ENCODE measurements at regions not wholly inside any gene's neighbourhood (a gene's known extent, or its start where the extent isn't known, plus 50 kb on each side); places are given as distances from the start of the nearest gene placed in this dataset.
A peak's percentile ranks its signal among the peaks of the same experiment; 100 is the strongest.

DNA sequence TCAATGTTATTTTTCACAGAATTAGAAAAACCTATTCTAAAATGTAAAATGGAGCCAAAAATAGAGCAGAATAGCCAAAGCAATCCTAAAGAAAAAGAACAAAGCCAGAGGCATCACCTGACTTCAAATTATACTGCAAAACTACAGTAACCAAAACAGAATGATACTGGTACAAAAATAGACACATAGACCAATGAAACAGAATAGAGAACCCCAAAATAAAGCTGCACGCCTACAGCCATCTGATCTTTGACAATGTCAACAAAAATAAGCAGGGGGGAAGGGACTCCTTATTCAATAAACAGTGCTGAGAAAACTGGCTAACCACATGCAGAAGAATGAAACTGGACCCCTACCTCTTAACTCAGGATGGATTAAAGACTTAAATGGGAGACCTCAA, 65.8 kb upstream of the PDE4D start:
- no peak overlapping the region for H3K4me3 ChIP-seq (ENCODE audit: low read depth, low read length)
- DNase-seq (ENCODE audit: low read depth): no peak
- TF ChIP-seq, protein P1, sequence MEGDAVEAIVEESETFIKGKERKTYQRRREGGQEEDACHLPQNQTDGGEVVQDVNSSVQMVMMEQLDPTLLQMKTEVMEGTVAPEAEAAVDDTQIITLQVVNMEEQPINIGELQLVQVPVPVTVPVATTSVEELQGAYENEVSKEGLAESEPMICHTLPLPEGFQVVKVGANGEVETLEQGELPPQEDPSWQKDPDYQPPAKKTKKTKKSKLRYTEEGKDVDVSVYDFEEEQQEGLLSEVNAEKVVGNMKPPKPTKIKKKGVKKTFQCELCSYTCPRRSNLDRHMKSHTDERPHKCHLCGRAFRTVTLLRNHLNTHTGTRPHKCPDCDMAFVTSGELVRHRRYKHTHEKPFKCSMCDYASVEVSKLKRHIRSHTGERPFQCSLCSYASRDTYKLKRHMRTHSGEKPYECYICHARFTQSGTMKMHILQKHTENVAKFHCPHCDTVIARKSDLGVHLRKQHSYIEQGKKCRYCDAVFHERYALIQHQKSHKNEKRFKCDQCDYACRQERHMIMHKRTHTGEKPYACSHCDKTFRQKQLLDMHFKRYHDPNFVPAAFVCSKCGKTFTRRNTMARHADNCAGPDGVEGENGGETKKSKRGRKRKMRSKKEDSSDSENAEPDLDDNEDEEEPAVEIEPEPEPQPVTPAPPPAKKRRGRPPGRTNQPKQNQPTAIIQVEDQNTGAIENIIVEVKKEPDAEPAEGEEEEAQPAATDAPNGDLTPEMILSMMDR (conservative IDR thresholded peaks at IDR 0.05; ENCODE audit: low read depth, low read length): no peak

DNA sequence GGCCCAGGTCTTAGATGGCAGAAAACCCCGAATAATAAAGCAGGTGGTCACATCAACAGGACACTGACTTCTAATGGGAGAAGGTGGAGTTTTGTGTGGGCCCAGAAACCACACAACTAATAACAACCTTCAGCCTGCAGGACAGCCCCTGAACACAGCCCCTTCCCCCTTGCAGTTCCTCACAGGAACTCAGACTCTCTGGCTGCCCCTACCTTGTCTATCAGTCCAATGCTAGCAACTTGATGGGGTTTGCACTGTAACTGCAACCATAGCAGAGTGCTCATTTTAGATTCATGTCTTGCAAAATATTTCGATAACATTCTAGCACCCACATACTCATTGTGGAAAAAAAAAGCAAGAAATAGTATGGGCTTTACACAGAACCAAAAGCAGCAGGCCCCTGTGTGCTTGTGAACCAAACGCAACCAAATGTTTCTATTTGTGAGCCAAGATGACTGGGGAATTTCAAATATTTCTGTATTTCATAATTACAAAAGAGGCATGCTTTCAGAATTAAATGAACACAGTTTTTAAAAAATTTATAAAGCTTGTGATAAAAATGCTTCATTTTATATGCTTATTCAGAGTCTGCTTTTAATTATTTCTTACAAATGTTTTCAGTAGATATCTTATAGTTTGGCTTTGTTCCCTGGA, 62.7 kb upstream of the PDE4D start:
- no peak overlapping the region for H3K4me3 ChIP-seq (ENCODE audit: low read depth, low read length)
- TF ChIP-seq, protein P1 (conservative IDR thresholded peaks at IDR 0.05; ENCODE audit: low read depth, low read length): no peak
- DNase-seq (ENCODE audit: low read depth): peak; percentile 61

DNA sequence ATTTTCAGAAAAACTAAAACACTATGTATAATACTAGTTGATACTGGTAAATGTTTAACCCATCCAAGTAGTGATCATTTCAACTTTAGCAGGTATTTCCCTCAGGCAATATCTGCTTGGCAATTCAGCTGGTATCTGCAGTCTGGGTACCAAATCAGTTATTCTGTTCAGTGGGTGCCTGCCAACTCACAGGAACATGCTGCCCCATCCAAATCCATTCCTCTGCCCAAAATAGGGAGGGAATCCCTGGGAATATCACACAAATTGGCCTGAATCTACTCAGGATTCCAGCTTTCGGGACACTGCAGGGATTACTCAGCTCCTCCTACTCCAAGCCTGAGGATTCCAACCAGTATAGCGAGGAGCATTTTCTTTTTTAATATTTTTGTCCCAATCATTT, 61.7 kb upstream of the PDE4D start:
- no peak overlapping the region for H3K4me3 ChIP-seq (ENCODE audit: low read depth, low read length)
- TF ChIP-seq, protein P1 (conservative IDR thresholded peaks at IDR 0.05; ENCODE audit: low read depth, low read length): no peak
- no peak for DNase-seq (ENCODE audit: low read depth)

DNA sequence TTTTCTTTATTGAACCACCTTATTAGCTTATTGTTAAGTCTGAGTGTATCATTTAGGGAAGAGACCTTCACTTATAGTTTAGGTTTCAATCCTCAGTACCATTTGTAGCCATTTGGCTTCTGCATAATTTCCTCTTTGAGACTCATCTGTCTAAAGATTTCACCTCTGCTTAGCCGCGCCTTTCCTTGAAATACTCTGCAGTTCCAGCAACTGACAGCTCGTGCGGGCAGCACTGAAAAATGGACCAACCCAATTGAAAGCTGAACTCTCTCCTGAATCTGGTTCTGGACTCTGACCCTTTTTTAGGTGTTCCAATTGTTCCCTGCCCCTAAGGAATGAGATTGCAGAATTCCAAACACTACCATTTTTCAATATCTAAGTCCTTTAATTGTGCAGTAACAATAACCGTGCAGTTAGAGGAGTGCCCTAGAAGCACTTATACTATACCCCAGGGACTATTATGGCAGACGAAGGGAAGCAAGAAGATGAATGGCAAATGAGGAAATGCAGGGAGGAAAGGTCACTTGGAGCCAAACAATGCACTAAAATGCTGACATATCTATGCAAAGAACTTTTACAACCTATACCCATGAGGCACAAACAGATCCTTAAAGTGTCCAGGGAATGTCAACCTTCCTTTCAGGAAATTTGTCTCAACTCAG, 50.1 kb upstream of the PDE4D start:
- DNase-seq (ENCODE audit: low read depth): no peak
- no peak overlapping the region for H3K4me3 ChIP-seq (ENCODE audit: low read depth, low read length)
- TF ChIP-seq, protein P1 (conservative IDR thresholded peaks at IDR 0.05; ENCODE audit: low read depth, low read length): no peak

Data from choroid plexus epithelial cell (primary cell).